ENCODE measurements at regions not wholly inside any gene's neighbourhood (a gene's known extent, or its start where the extent isn't known, plus 50 kb on each side); places are given as distances from the start of the nearest gene placed in this dataset.
A peak's percentile ranks its signal among the peaks of the same experiment; 100 is the strongest.

DNA sequence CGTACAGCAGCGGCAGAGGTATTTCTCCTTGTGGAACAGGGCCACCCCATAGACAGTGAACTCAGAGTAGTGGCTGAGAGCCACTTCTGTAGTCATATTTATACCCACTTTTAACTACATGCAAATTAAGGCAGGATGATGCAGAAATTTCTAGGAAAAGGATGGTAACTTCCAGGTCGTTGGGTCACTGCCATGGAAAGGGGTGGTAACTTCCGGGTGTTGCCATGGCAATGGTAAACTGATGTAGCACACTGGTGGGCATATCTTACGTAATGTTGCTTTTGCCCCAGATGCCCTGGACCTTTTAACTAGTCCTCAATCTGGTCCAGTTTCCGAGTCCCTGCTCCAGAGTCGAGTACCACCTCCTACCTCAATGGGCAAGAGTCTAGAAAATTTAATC lies 154.8 kb upstream of the AGA start:
- no peak for DNase-seq (ENCODE audit: low read depth, low spot score)

DNA sequence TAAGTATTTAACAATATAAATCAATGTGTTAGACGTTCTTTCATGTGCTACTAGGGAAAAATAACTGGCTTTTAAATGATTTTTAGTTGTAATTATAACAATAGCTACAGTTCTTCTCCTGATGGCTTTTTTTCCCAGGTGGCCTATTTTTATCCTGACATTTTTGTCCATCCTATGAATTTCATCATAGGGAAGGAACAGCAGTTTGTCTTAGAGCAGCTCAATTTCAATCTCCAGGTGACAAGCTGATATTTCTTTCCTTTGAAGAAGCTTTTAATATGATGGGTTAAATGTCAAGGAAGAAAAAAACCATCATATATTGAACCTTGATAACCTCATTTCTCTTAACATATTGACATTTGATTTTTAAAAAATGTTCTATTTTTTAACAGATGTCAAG lies 163.0 kb upstream of the AGA start:
- no peaks in the 10 kb centered on the region for H3K27me3 ChIP-seq (ENCODE audit: insufficient read depth, insufficient read length)
- H3K36me3 ChIP-seq (ENCODE audit: insufficient read depth, insufficient read length, low read length), result no peaks in the 10 kb centered on the region
- H3K4me1 ChIP-seq (ENCODE audit: insufficient read depth, insufficient read length), result no peaks in the 10 kb centered on the region
- no peak for TF ChIP-seq SUZ12 (IDR thresholded peaks at IDR 0.05; ENCODE audit: extremely low read depth, insufficient read depth, insufficient read length)
- no peak for TF ChIP-seq YY1 (IDR thresholded peaks at IDR 0.05; ENCODE audit: insufficient read depth, insufficient read length)
- TF ChIP-seq ZNF274 (IDR thresholded peaks at IDR 0.05; ENCODE audit: low read depth, low read length), result no peak
- peaks cover 7% of the 10 kb centered on the region; the same call in 1 of the 2 replicates for H3K9me3 ChIP-seq (ENCODE audit: insufficient read depth, low read length)
- H3K9ac ChIP-seq (ENCODE audit: insufficient read length, low read depth), result no peak overlapping the region
- no peak overlapping the region for H3K4me3 ChIP-seq (ENCODE audit: insufficient read length, low read depth)
- DNase-seq (ENCODE audit: low read depth, low spot score), result no peak

More for the DNA sequence above, 154.8 kb upstream of the AGA start:
- no peak overlapping the region for H3K4me3 ChIP-seq (ENCODE audit: insufficient read length, low read depth)
- no peaks in the 10 kb centered on the region for H3K27me3 ChIP-seq (ENCODE audit: insufficient read depth, insufficient read length)
- no peaks in the 10 kb centered on the region for H3K36me3 ChIP-seq (ENCODE audit: insufficient read depth, insufficient read length, low read length)
- no peak for TF ChIP-seq SUZ12 (IDR thresholded peaks at IDR 0.05; ENCODE audit: extremely low read depth, insufficient read depth, insufficient read length)
- TF ChIP-seq YY1 (IDR thresholded peaks at IDR 0.05; ENCODE audit: insufficient read depth, insufficient read length), result no peak
- TF ChIP-seq ZNF274 (IDR thresholded peaks at IDR 0.05; ENCODE audit: low read depth, low read length), result no peak
- H3K4me1 ChIP-seq (ENCODE audit: insufficient read depth, insufficient read length), result no peaks in the 10 kb centered on the region
- H3K9me3 ChIP-seq (ENCODE audit: insufficient read depth, low read length), result no peaks in the 10 kb centered on the region
- H3K9ac ChIP-seq (ENCODE audit: insufficient read length, low read depth), result no peak overlapping the region

DNA sequence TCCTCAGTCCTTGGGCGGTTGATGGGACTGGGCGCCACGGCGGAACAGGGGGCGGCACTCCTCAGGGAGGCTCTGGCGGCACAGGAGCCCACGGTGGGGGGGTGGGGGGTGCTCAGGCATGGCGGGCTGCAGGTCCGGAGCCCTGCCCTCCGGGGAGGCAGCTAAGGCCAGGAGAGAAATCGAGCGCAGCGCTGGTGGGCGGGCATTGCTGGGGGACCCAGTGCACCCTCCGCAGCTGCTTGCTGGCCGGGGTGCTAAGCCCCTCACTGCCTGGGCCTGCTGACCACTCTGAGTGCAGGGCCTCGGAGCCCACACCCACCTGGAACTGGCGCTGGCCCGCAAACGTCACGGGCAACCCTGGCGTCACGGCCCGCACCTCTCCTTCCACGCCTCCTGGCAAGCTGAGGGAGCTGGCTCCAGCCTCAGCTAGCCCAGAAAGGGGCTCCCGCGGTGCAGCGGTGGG lies 164.9 kb upstream of the AGA start:
- no peak for DNase-seq (ENCODE audit: low read depth, low spot score)
- Histone ChIP-seq H3K9me3 (ENCODE audit: insufficient read depth, low read length) (peaks cover 7% of the 10 kb centered on the region; the same call in 1 of the 2 replicates), H3K9ac (ENCODE audit: insufficient read length, low read depth) (no peak overlapping the region), H3K4me1 (ENCODE audit: insufficient read depth, insufficient read length) (no peaks in the 10 kb centered on the region), H3K4me3 (ENCODE audit: insufficient read length, low read depth) (no peak overlapping the region), H3K27me3 (ENCODE audit: insufficient read depth, insufficient read length) (no peaks in the 10 kb centered on the region), H3K36me3 (ENCODE audit: insufficient read depth, insufficient read length, low read length) (no peaks in the 10 kb centered on the region)
- TF ChIP-seq SUZ12 (IDR thresholded peaks at IDR 0.05; ENCODE audit: extremely low read depth, insufficient read depth, insufficient read length), result no peak
- TF ChIP-seq ZNF274 (IDR thresholded peaks at IDR 0.05; ENCODE audit: low read depth, low read length), result no peak
- no peak for TF ChIP-seq YY1 (IDR thresholded peaks at IDR 0.05; ENCODE audit: insufficient read depth, insufficient read length)

- Histone ChIP-seq H3K9me3 (ENCODE audit: insufficient read depth, low read length) (peaks cover 4% of the 10 kb centered on the region; the same call in 1 of the 2 replicates), H3K9ac (ENCODE audit: insufficient read length, low read depth) (no peak overlapping the region), H3K27me3 (ENCODE audit: insufficient read depth, insufficient read length) (no peaks in the 10 kb centered on the region), H3K4me3 (ENCODE audit: insufficient read length, low read depth) (no peak overlapping the region), H3K4me1 (ENCODE audit: insufficient read depth, insufficient read length) (no peaks in the 10 kb centered on the region), H3K36me3 (ENCODE audit: insufficient read depth, insufficient read length, low read length) (no peaks in the 10 kb centered on the region)
- TF ChIP-seq YY1 (IDR thresholded peaks at IDR 0.05; ENCODE audit: insufficient read depth, insufficient read length) (no peak), ZNF274 (IDR thresholded peaks at IDR 0.05; ENCODE audit: low read depth, low read length) (no peak), SUZ12 (IDR thresholded peaks at IDR 0.05; ENCODE audit: extremely low read depth, insufficient read depth, insufficient read length) (no peak)
- no peak for DNase-seq (ENCODE audit: low read depth, low spot score)
These were observed 169.9 kb upstream of the AGA start for GRCh38 chr4:177611974-177612664.

- TF ChIP-seq SUZ12 (IDR thresholded peaks at IDR 0.05; ENCODE audit: extremely low read depth, insufficient read depth, insufficient read length) (no peak), ZNF274 (IDR thresholded peaks at IDR 0.05; ENCODE audit: low read depth, low read length) (no peak), YY1 (IDR thresholded peaks at IDR 0.05; ENCODE audit: insufficient read depth, insufficient read length) (no peak)
- no peak for DNase-seq (ENCODE audit: low read depth, low spot score)
- Histone ChIP-seq H3K36me3 (ENCODE audit: insufficient read depth, insufficient read length, low read length) (no peaks in the 10 kb centered on the region), H3K9me3 (ENCODE audit: insufficient read depth, low read length) (no peaks in the 10 kb centered on the region), H3K27me3 (ENCODE audit: insufficient read depth, insufficient read length) (no peaks in the 10 kb centered on the region), H3K4me1 (ENCODE audit: insufficient read depth, insufficient read length) (no peaks in the 10 kb centered on the region), H3K9ac (ENCODE audit: insufficient read length, low read depth) (no peak overlapping the region), H3K4me3 (ENCODE audit: insufficient read length, low read depth) (no peak overlapping the region)
These were observed 170.4 kb upstream of the AGA start for GRCh38 chr4:177612684-177613083.

DNA sequence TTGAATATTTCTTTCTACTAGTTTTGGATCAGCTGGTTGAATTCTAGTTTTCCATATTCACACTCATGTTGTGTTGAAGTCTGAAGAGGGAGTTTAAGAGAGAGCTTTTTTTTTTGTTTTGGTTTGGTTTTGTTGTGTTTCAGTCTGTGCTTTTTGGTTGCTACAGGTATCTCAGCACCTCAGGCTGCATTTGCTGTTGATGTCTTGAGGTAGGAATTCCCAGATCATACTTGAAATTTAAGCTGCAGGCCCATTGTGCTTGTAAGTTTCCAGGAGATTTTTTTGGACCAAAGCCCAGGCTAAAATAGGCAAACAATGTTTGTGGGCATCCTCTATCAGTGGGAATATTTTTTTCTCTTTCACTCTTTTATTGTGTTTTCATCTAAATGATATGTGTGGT lies 190.2 kb upstream of the AGA start:
- no peak overlapping the region for H3K9ac ChIP-seq (ENCODE audit: insufficient read length, low read depth)
- H3K9me3 ChIP-seq (ENCODE audit: insufficient read depth, low read length), result no peaks in the 10 kb centered on the region
- no peak for TF ChIP-seq YY1 (IDR thresholded peaks at IDR 0.05; ENCODE audit: insufficient read depth, insufficient read length)
- no peak for TF ChIP-seq ZNF274 (IDR thresholded peaks at IDR 0.05; ENCODE audit: low read depth, low read length)
- no peak for TF ChIP-seq SUZ12 (IDR thresholded peaks at IDR 0.05; ENCODE audit: extremely low read depth, insufficient read depth, insufficient read length)
- no peaks in the 10 kb centered on the region for H3K27me3 ChIP-seq (ENCODE audit: insufficient read depth, insufficient read length)
- DNase-seq (ENCODE audit: low read depth, low spot score), result no peak
- no peaks in the 10 kb centered on the region for H3K36me3 ChIP-seq (ENCODE audit: insufficient read depth, insufficient read length, low read length)
- H3K4me1 ChIP-seq (ENCODE audit: insufficient read depth, insufficient read length), result no peaks in the 10 kb centered on the region
- H3K4me3 ChIP-seq (ENCODE audit: insufficient read length, low read depth), result no peak overlapping the region

DNA sequence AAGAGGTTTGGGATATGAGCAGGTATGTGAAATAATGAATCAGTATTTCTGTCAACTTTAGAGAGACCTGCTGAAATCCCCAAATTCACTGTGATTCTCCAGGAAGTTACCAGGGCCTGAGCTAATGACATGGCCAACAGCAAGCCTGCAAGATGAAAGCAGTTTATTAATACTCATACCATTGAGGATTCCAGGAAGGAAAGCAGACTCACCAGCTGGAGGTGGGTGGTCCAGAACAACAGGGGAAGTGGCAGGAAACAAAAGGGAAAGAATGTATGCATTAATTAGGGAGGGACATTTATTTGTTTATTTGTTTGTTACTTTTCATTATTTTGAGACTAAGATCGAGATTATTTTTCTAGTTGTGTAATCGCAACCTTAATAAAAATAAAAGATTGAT lies 196.6 kb upstream of the AGA start:
- DNase-seq (ENCODE audit: low read depth, low spot score), result peak; percentile 2

More for the DNA sequence above, 196.6 kb upstream of the AGA start:
- Histone ChIP-seq H3K4me3 (ENCODE audit: insufficient read length, low read depth) (no peak overlapping the region), H3K9ac (ENCODE audit: insufficient read length, low read depth) (no peak overlapping the region), H3K9me3 (ENCODE audit: insufficient read depth, low read length) (no peaks in the 10 kb centered on the region), H3K36me3 (ENCODE audit: insufficient read depth, insufficient read length, low read length) (no peaks in the 10 kb centered on the region), H3K27me3 (ENCODE audit: insufficient read depth, insufficient read length) (no peaks in the 10 kb centered on the region), H3K4me1 (ENCODE audit: insufficient read depth, insufficient read length) (no peaks in the 10 kb centered on the region)
- TF ChIP-seq YY1 (IDR thresholded peaks at IDR 0.05; ENCODE audit: insufficient read depth, insufficient read length) (no peak), SUZ12 (IDR thresholded peaks at IDR 0.05; ENCODE audit: extremely low read depth, insufficient read depth, insufficient read length) (no peak), ZNF274 (IDR thresholded peaks at IDR 0.05; ENCODE audit: low read depth, low read length) (no peak)

Data from NT2/D1 (cell line).